ENCODE measurements at regions not wholly inside any gene's neighbourhood (a gene's known extent, or its start where the extent isn't known, plus 50 kb on each side); places are given as distances from the start of the nearest gene placed in this dataset.

GRCh38 chr12:89262855-89263552 is 89.3 kb downstream of the DUSP6 start:
- no peak overlapping the region for H2BK15ac ChIP-seq (ENCODE audit: low read depth, poor library complexity, severe bottlenecking)
- H3K9ac ChIP-seq (ENCODE audit: low read length) = no peak overlapping the region
- no peak overlapping the region for H4K91ac ChIP-seq (ENCODE audit: low read length)
- H2BK5ac ChIP-seq (ENCODE audit: low read depth, low read length, poor library complexity, severe bottlenecking) = no peak overlapping the region
- no peaks in the 10 kb centered on the region for H3K27me3 ChIP-seq (ENCODE audit: control insufficient read depth in 1 of 2, insufficient read depth in 1 of 2, low read length in 2 of 2)
- H3K14ac ChIP-seq (ENCODE audit: low read length in 2 of 2) = no peak overlapping the region
- H3K23ac ChIP-seq (ENCODE audit: low read length in 2 of 2) = no peak overlapping the region
- H4K8ac ChIP-seq (ENCODE audit: low read length) = no peak overlapping the region
- no peak overlapping the region for H3K27ac ChIP-seq (ENCODE audit: low read length, poor library complexity, severe bottlenecking)
- WGBS = 98% methylated on average over 2 of the region's 2 CpGs
- no peaks in the 10 kb centered on the region for H3K79me1 ChIP-seq (replicated peaks; ENCODE audit: low read length, poor library complexity, severe bottlenecking)
- H3K4me3 ChIP-seq (ENCODE audit: insufficient read depth in 1 of 2, low read depth in 1 of 2, low read length in 2 of 2) = no peak overlapping the region
- no peak overlapping the region for H2AK5ac ChIP-seq (ENCODE audit: low read length, severe bottlenecking)
- H3K9me3 ChIP-seq (ENCODE audit: control insufficient read depth, low read length) = peaks cover 5% of the 10 kb centered on the region
- no peak overlapping the region for H2BK120ac ChIP-seq (ENCODE audit: low read depth, low read length)
- no peak overlapping the region for H2AFZ ChIP-seq (ENCODE audit: low read depth, low read length)
- no peaks in the 10 kb centered on the region for H3K4me1 ChIP-seq (ENCODE audit: control insufficient read depth, insufficient read depth, low read depth, low read length)
- no peaks in the 10 kb centered on the region for H3K36me3 ChIP-seq (ENCODE audit: control insufficient read depth in 1 of 2, insufficient read depth in 2 of 2, low read depth in 1 of 2, low read length in 2 of 2)
- no peak for DNase-seq
- H2BK12ac ChIP-seq (ENCODE audit: low read length in 2 of 2) = no peak overlapping the region
- H3K4ac ChIP-seq (ENCODE audit: low read depth in 1 of 2, low read length in 2 of 2) = no peak overlapping the region
- no peak overlapping the region for H3K18ac ChIP-seq (ENCODE audit: low read depth in 1 of 2, low read length in 2 of 2)
- H3K4me2 ChIP-seq (ENCODE audit: low read length, poor library complexity, severe bottlenecking) = no peak overlapping the region

- no peak overlapping the region for H3K4ac ChIP-seq (ENCODE audit: low read depth in 1 of 2, low read length in 2 of 2)
- H4K8ac ChIP-seq (ENCODE audit: low read length) = no peak overlapping the region
- no peaks in the 10 kb centered on the region for H3K36me3 ChIP-seq (ENCODE audit: control insufficient read depth in 1 of 2, insufficient read depth in 2 of 2, low read depth in 1 of 2, low read length in 2 of 2)
- peak overlapping the region; percentile 19 for H2BK120ac ChIP-seq (ENCODE audit: low read depth, low read length)
- H3K23ac ChIP-seq (ENCODE audit: low read length in 2 of 2) = no peak overlapping the region
- H2AK5ac ChIP-seq (ENCODE audit: low read length, severe bottlenecking) = no peak overlapping the region
- no peak overlapping the region for H3K9ac ChIP-seq (ENCODE audit: low read length)
- no peak overlapping the region for H2AFZ ChIP-seq (ENCODE audit: low read depth, low read length)
- H3K27ac ChIP-seq (ENCODE audit: low read length, poor library complexity, severe bottlenecking) = no peak overlapping the region
- H3K79me1 ChIP-seq (replicated peaks; ENCODE audit: low read length, poor library complexity, severe bottlenecking) = no peaks in the 10 kb centered on the region
- DNase-seq = peak; percentile 46
- no peak overlapping the region for H3K18ac ChIP-seq (ENCODE audit: low read depth in 1 of 2, low read length in 2 of 2)
- WGBS = 66% methylated on average over 3 of the region's 4 CpGs
- peaks cover 7% of the 10 kb centered on the region for H3K9me3 ChIP-seq (ENCODE audit: control insufficient read depth, low read length)
- no peak overlapping the region for H3K4me2 ChIP-seq (ENCODE audit: low read length, poor library complexity, severe bottlenecking)
- no peaks in the 10 kb centered on the region for H3K4me1 ChIP-seq (ENCODE audit: control insufficient read depth, insufficient read depth, low read depth, low read length)
- H2BK12ac ChIP-seq (ENCODE audit: low read length in 2 of 2) = no peak overlapping the region
- H3K27me3 ChIP-seq (ENCODE audit: control insufficient read depth in 1 of 2, insufficient read depth in 1 of 2, low read length in 2 of 2) = no peaks in the 10 kb centered on the region
- no peak overlapping the region for H2BK5ac ChIP-seq (ENCODE audit: low read depth, low read length, poor library complexity, severe bottlenecking)
- H3K14ac ChIP-seq (ENCODE audit: low read length in 2 of 2) = no peak overlapping the region
- no peak overlapping the region for H3K4me3 ChIP-seq (ENCODE audit: insufficient read depth in 1 of 2, low read depth in 1 of 2, low read length in 2 of 2)
- no peak overlapping the region for H4K91ac ChIP-seq (ENCODE audit: low read length)
- no peak overlapping the region for H2BK15ac ChIP-seq (ENCODE audit: low read depth, poor library complexity, severe bottlenecking)
These were observed 90.3 kb downstream of the DUSP6 start for GRCh38 chr12:89261982-89262381.

- Histone ChIP-seq H3K18ac (ENCODE audit: low read depth in 1 of 2, low read length in 2 of 2) (no peak overlapping the region), H2BK120ac (ENCODE audit: low read depth, low read length) (no peak overlapping the region), H3K4me1 (ENCODE audit: control insufficient read depth, insufficient read depth, low read depth, low read length) (no peaks in the 10 kb centered on the region), H3K9me3 (ENCODE audit: control insufficient read depth, low read length) (peaks cover 7% of the 10 kb centered on the region), H2AK5ac (ENCODE audit: low read length, severe bottlenecking) (no peak overlapping the region), H3K4me3 (ENCODE audit: insufficient read depth in 1 of 2, low read depth in 1 of 2, low read length in 2 of 2) (no peak overlapping the region), H2BK5ac (ENCODE audit: low read depth, low read length, poor library complexity, severe bottlenecking) (no peak overlapping the region), H3K27ac (ENCODE audit: low read length, poor library complexity, severe bottlenecking) (no peak overlapping the region), H3K27me3 (ENCODE audit: control insufficient read depth in 1 of 2, insufficient read depth in 1 of 2, low read length in 2 of 2) (no peaks in the 10 kb centered on the region), H2AFZ (ENCODE audit: low read depth, low read length) (no peak overlapping the region), H3K14ac (ENCODE audit: low read length in 2 of 2) (no peak overlapping the region), H3K4me2 (ENCODE audit: low read length, poor library complexity, severe bottlenecking) (no peak overlapping the region), H2BK15ac (ENCODE audit: low read depth, poor library complexity, severe bottlenecking) (no peak overlapping the region), H3K4ac (ENCODE audit: low read depth in 1 of 2, low read length in 2 of 2) (no peak overlapping the region), H4K91ac (ENCODE audit: low read length) (no peak overlapping the region), H3K23ac (ENCODE audit: low read length in 2 of 2) (no peak overlapping the region), H3K79me1 (replicated peaks; ENCODE audit: low read length, poor library complexity, severe bottlenecking) (no peaks in the 10 kb centered on the region), H3K9ac (ENCODE audit: low read length) (no peak overlapping the region), H4K8ac (ENCODE audit: low read length) (no peak overlapping the region), H3K36me3 (ENCODE audit: control insufficient read depth in 1 of 2, insufficient read depth in 2 of 2, low read depth in 1 of 2, low read length in 2 of 2) (no peaks in the 10 kb centered on the region), H2BK12ac (ENCODE audit: low read length in 2 of 2) (no peak overlapping the region)
- no peak for DNase-seq
These were observed 91.3 kb downstream of the DUSP6 start for GRCh38 chr12:89260841-89261637.

GRCh38 chr12:89259821-89260220 is 92.5 kb downstream of the DUSP6 start:
- Histone ChIP-seq H3K14ac (ENCODE audit: low read length in 2 of 2) (no peak overlapping the region), H3K23ac (ENCODE audit: low read length in 2 of 2) (no peak overlapping the region), H3K4ac (ENCODE audit: low read depth in 1 of 2, low read length in 2 of 2) (no peak overlapping the region), H3K27me3 (ENCODE audit: control insufficient read depth in 1 of 2, insufficient read depth in 1 of 2, low read length in 2 of 2) (no peaks in the 10 kb centered on the region), H3K18ac (ENCODE audit: low read depth in 1 of 2, low read length in 2 of 2) (no peak overlapping the region), H3K36me3 (ENCODE audit: control insufficient read depth in 1 of 2, insufficient read depth in 2 of 2, low read depth in 1 of 2, low read length in 2 of 2) (no peaks in the 10 kb centered on the region), H2BK5ac (ENCODE audit: low read depth, low read length, poor library complexity, severe bottlenecking) (no peak overlapping the region), H3K4me3 (ENCODE audit: insufficient read depth in 1 of 2, low read depth in 1 of 2, low read length in 2 of 2) (no peak overlapping the region), H2BK120ac (ENCODE audit: low read depth, low read length) (no peak overlapping the region), H3K4me1 (ENCODE audit: control insufficient read depth, insufficient read depth, low read depth, low read length) (no peaks in the 10 kb centered on the region), H3K9me3 (ENCODE audit: control insufficient read depth, low read length) (peaks cover 7% of the 10 kb centered on the region), H2BK15ac (ENCODE audit: low read depth, poor library complexity, severe bottlenecking) (no peak overlapping the region), H3K27ac (ENCODE audit: low read length, poor library complexity, severe bottlenecking) (no peak overlapping the region), H4K91ac (ENCODE audit: low read length) (no peak overlapping the region), H2AFZ (ENCODE audit: low read depth, low read length) (no peak overlapping the region), H3K79me1 (replicated peaks; ENCODE audit: low read length, poor library complexity, severe bottlenecking) (no peaks in the 10 kb centered on the region), H2BK12ac (ENCODE audit: low read length in 2 of 2) (no peak overlapping the region), H4K8ac (ENCODE audit: low read length) (no peak overlapping the region), H2AK5ac (ENCODE audit: low read length, severe bottlenecking) (no peak overlapping the region), H3K4me2 (ENCODE audit: low read length, poor library complexity, severe bottlenecking) (no peak overlapping the region), H3K9ac (ENCODE audit: low read length) (no peak overlapping the region)
- 86% methylated on average over 2 of the region's 3 CpGs for WGBS
- no peak for DNase-seq
